ENCODE measurements at regions not wholly inside any gene's neighbourhood (a gene's known extent, or its start where the extent isn't known, plus 50 kb on each side); places are given as distances from the start of the nearest gene placed in this dataset.
A peak's percentile ranks its signal among the peaks of the same experiment; 100 is the strongest.

DNA sequence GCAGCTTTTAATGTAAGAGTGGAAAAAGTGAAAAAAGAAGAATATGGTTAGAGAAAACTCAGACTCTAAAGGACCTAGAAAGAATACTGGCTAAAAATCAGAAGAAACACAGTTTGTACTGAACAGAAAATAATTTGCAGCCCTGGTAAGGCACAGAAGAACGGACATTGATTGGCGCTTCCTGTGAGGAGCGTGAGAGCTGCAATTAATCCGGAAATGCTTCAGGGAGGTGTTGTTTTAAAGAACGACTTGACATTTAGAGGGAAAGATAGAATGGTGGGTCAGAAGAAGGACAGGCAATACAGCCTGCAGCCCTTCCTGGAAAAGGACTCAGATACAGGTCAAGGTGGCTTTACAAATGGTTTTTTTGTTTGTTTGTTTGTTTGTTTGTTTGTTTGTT lies 151.3 kb upstream of the TSC22D2 start:
- DNase-seq (ENCODE audit: low spot score) = no peak
- TF ChIP-seq CTCF (IDR thresholded peaks at IDR 0.05) = no peak

DNA sequence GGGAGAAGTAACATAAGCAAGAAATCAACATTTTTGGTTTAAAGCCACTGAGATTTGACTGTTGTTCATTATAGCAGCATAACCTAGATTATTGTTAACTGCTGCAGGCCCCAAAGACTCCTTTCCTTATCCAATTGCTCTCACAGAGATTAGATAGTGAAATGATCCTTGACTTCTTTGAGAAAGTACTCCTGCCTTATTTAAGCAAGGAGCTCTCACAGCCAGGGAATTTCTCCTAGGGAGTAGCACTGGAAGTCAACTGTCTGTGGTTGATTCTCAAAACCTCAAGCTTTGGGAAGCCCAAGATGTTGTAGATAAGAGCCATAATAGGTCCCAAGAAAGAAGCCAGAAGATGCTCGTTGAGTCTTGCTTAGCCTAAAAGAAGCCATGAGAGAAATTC lies 151.8 kb upstream of the TSC22D2 start:
- no peak for ATAC-seq (ENCODE audit: low FRiP score)
- no peak for DNase-seq (ENCODE audit: low spot score)

More for the DNA sequence above, 151.3 kb upstream of the TSC22D2 start:
- ATAC-seq (ENCODE audit: low FRiP score) = no peak

DNA sequence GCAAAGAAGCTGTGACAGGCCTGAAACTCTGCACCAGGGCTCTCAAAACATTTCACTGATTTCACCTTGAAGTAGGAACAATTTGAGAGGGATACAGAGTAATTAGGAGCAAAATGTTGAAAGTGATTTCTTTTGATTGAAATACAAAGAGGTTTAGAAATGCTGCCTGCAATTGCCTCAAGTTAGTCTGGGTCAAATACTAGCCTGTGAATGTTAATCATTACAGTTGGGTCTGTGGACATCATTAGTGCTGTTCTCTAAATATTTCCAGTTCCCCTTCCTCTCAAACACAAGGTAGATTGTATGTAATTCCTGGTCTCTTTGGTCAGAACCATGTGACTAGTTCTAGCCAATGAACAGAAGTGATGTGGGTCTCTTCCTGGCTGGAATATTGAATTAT lies 152.3 kb upstream of the TSC22D2 start:
- DNase-seq (ENCODE audit: low spot score) (no peak), ATAC-seq (ENCODE audit: low FRiP score) (no peak)
- no peak for TF ChIP-seq CTCF (IDR thresholded peaks at IDR 0.05)

More for the DNA sequence above, 151.8 kb upstream of the TSC22D2 start:
- TF ChIP-seq CTCF (IDR thresholded peaks at IDR 0.05) = no peak

- ATAC-seq (ENCODE audit: low FRiP score) = peak; percentile 27
Measured at GRCh38 chr3:150255413-150255812, 152.7 kb upstream of the TSC22D2 start.

GRCh38 chr3:150254309-150254708 lies 153.8 kb upstream of the TSC22D2 start:
- ATAC-seq (ENCODE audit: low FRiP score) (no peak), DNase-seq (ENCODE audit: low spot score) (no peak)
- no peak for TF ChIP-seq CTCF (IDR thresholded peaks at IDR 0.05)

More at GRCh38 chr3:150255413-150255812, 152.7 kb upstream of the TSC22D2 start:
- no peak for DNase-seq (ENCODE audit: low spot score)
- no peak for TF ChIP-seq CTCF (IDR thresholded peaks at IDR 0.05)

DNA sequence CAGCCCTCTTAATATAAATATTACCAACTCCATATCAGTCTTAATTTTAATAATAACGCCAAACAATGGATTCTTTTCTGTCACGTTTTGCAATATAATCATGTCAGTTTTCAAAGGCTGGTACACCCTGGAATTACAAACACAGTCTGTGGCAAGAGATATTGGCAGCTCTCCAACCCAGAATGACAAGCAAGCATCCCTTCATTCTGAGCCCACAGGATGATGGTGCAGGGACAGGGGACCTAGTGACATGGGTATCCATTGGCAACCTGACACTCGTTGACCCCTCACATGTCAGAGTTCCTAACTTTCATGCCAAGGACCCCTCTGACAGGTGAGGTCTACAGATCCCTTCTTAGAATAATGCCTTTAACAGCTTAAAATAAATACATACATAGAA lies 154.5 kb upstream of the TSC22D2 start:
- DNase-seq (ENCODE audit: low spot score) (no peak), ATAC-seq (ENCODE audit: low FRiP score) (no peak)
- TF ChIP-seq CTCF (IDR thresholded peaks at IDR 0.05) = no peak

DNA sequence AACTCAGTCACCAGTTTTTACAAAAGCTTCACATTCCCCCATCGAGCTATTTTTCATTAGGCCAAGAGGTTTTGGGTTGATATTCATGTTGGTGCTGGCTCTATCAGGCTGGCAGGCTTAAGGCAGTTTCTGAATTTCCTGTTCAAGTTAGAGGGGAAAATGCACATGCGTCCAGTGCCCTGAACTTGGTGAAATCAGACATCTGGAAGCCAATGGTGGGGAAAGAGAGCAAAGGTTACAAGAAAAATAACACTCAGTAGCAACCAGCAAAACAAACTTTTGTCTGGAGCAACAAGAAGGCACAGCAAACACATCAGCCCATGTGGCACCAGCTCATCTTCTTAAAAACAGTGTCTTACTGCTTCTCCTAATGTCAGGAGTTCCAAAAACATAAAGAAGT lies 155.6 kb upstream of the TSC22D2 start:
- no peak for DNase-seq (ENCODE audit: low spot score)
- no peak for ATAC-seq (ENCODE audit: low FRiP score)
- no peak for TF ChIP-seq CTCF (IDR thresholded peaks at IDR 0.05)

Data from omental fat pad (tissue), 3 donors.